ENCODE measurements at regions not wholly inside any gene's neighbourhood (a gene's known extent, or its start where the extent isn't known, plus 50 kb on each side); places are given as distances from the start of the nearest gene placed in this dataset.

GRCh38 chrX:99800016-99800415 lies 610.1 kb downstream of the PCDH19 start:
- no peak overlapping the region for H2BK5ac ChIP-seq (ENCODE audit: insufficient read length, low read length)
- no peak overlapping the region for H2BK120ac ChIP-seq (ENCODE audit: low read depth, low read length, poor library complexity, severe bottlenecking)
- H3K4ac ChIP-seq (ENCODE audit: low read depth, low read length) = no peak overlapping the region
- no peak overlapping the region for H4K91ac ChIP-seq (ENCODE audit: insufficient read length, low read depth, low read length)
- H3K23me2 ChIP-seq (ENCODE audit: insufficient read length, low read depth, low read length, poor library complexity, severe bottlenecking) = no peaks in the 10 kb centered on the region
- H2AFZ ChIP-seq (ENCODE audit: low read length) = no peak overlapping the region
- H3K27ac ChIP-seq (ENCODE audit: insufficient read length, low read depth, low read length) = no peak overlapping the region
- no peak overlapping the region for H4K8ac ChIP-seq (replicated peaks; ENCODE audit: insufficient read length, low read depth, low read length)
- no peaks in the 10 kb centered on the region for H3K79me2 ChIP-seq (ENCODE audit: insufficient read depth, low read length)
- no CpG with 5 or more reads among the region's 1 CpG for WGBS (ENCODE audit: extremely low coverage, insufficient read length, low lambda C conversion rate)
- H3K79me1 ChIP-seq (ENCODE audit: insufficient read depth, low read depth, low read length, poor library complexity, severe bottlenecking) = no peaks in the 10 kb centered on the region
- Mint-ChIP-seq H3K4me1 (peaks cover 0 to under 1% of the 10 kb centered on the region in 2 experiments; a peak in 2 of 4 replicates), H3K36me3 (ENCODE audit: insufficient read depth in 1 of 3, low read depth in 3 of 3) (peaks cover 7 to 11% (median 9%) of the 10 kb centered on the region in 3 experiments; a peak in 5 of 7 replicates), H3K4me3 (no peak overlapping the region), H3K27ac (no peak overlapping the region), H3K9me3 (peaks cover 13 to 27% of the 10 kb centered on the region in 2 experiments), H3K27me3 (ENCODE audit: low read depth) (no peaks in the 10 kb centered on the region)
- H3K9me3 ChIP-seq (ENCODE audit: control insufficient read depth, low read depth, low read length) = peaks cover 23% of the 10 kb centered on the region
- H3K56ac ChIP-seq (ENCODE audit: insufficient read length, low read depth, low read length) = no peak overlapping the region
- no peaks in the 10 kb centered on the region for H3K27me3 ChIP-seq (ENCODE audit: insufficient read depth, low read length)
- no peaks in the 10 kb centered on the region for H4K20me1 ChIP-seq (ENCODE audit: control insufficient read depth, insufficient read depth, insufficient read length)
- no peak overlapping the region for H2BK20ac ChIP-seq (ENCODE audit: low read depth, low read length, poor library complexity, severe bottlenecking)
- H3K4me1 ChIP-seq (ENCODE audit: insufficient read depth, low read length) = no peaks in the 10 kb centered on the region
- H3K14ac ChIP-seq (ENCODE audit: insufficient read depth, low read length) = no peak overlapping the region
- no peak overlapping the region for H2BK15ac ChIP-seq (ENCODE audit: low read depth, low read length)
- H4K5ac ChIP-seq (ENCODE audit: insufficient read length, low read depth, low read length) = no peak overlapping the region
- no peak for TF ChIP-seq CTCF (conservative IDR thresholded peaks at IDR 0.05)
- DNase-seq = no peak
- H3K23ac ChIP-seq (ENCODE audit: insufficient read length, low read depth, low read length) = no peak overlapping the region
- no peak overlapping the region for H2AK5ac ChIP-seq (ENCODE audit: insufficient read length, low read length)
- H2BK12ac ChIP-seq (ENCODE audit: insufficient read length, low read depth, low read length) = no peak overlapping the region
- H3T11ph ChIP-seq (ENCODE audit: low read length) = no peak overlapping the region
- H3K9ac ChIP-seq (ENCODE audit: extremely low read depth, insufficient read length, low read length) = no peak overlapping the region
- H3K18ac ChIP-seq (ENCODE audit: insufficient read length, low read depth, low read length) = no peak overlapping the region
- no peak overlapping the region for H3K4me2 ChIP-seq (ENCODE audit: insufficient read depth, insufficient read length, low read length)

Measured in H9 (cell line).